ENCODE measurements at regions not wholly inside any gene's neighbourhood (a gene's known extent, or its start where the extent isn't known, plus 50 kb on each side); places are given as distances from the start of the nearest gene placed in this dataset.

- no peak for DNase-seq
Observed at GRCh38 chr6:91580635-91581034, 993.8 kb upstream of the MAP3K7 start.

GRCh38 chr6:91575032-91575431 is 988.2 kb upstream of the MAP3K7 start:
- no peak for DNase-seq

GRCh38 chr6:91573826-91574416 is 987.0 kb upstream of the MAP3K7 start:
- no peak for DNase-seq

- no peak for DNase-seq
Observed at GRCh38 chr6:91572878-91573277, 986.0 kb upstream of the MAP3K7 start.

GRCh38 chr6:91569071-91569470 is 982.2 kb upstream of the MAP3K7 start:
- no peak for DNase-seq

GRCh38 chr6:91566467-91566866 is 979.6 kb upstream of the MAP3K7 start:
- DNase-seq: no peak

GRCh38 chr6:91565207-91565606 is 978.3 kb upstream of the MAP3K7 start:
- DNase-seq: no peak

GRCh38 chr6:91562955-91563354 is 976.1 kb upstream of the MAP3K7 start:
- DNase-seq: no peak

- no peak for DNase-seq
Observed at GRCh38 chr6:91560409-91560808, 973.5 kb upstream of the MAP3K7 start.

- no peak for DNase-seq
Observed at GRCh38 chr6:91540902-91541301, 954.0 kb upstream of the MAP3K7 start.

- no peak for DNase-seq
Observed at GRCh38 chr6:91539456-91539855, 952.6 kb upstream of the MAP3K7 start.

- DNase-seq: no peak
Observed at GRCh38 chr6:91538622-91539021, 951.8 kb upstream of the MAP3K7 start.

- DNase-seq: no peak
Observed at GRCh38 chr6:91534614-91535013, 947.7 kb upstream of the MAP3K7 start.

- no peak for DNase-seq
Observed at GRCh38 chr6:91523511-91523910, 936.6 kb upstream of the MAP3K7 start.

GRCh38 chr6:91521999-91522398 is 935.1 kb upstream of the MAP3K7 start:
- DNase-seq: no peak

- DNase-seq: no peak
Observed at GRCh38 chr6:91509711-91510110, 922.8 kb upstream of the MAP3K7 start.

GRCh38 chr6:91509039-91509438 is 922.2 kb upstream of the MAP3K7 start:
- DNase-seq: no peak

- no peak for DNase-seq
Observed at GRCh38 chr6:91506509-91506908, 919.6 kb upstream of the MAP3K7 start.

GRCh38 chr6:91505199-91505598 is 918.3 kb upstream of the MAP3K7 start:
- DNase-seq: no peak

GRCh38 chr6:91501930-91502329 is 915.1 kb upstream of the MAP3K7 start:
- DNase-seq: no peak

GRCh38 chr6:91500689-91501303 is 913.9 kb upstream of the MAP3K7 start:
- DNase-seq: no peak

GRCh38 chr6:91498576-91498975 is 911.7 kb upstream of the MAP3K7 start:
- DNase-seq: no peak

- DNase-seq: no peak
Observed at GRCh38 chr6:91497770-91498169, 910.9 kb upstream of the MAP3K7 start.

GRCh38 chr6:91490671-91491301 is 903.9 kb upstream of the MAP3K7 start:
- no peak for DNase-seq
